ENCODE measurements at regions not wholly inside any gene's neighbourhood (a gene's known extent, or its start where the extent isn't known, plus 50 kb on each side); places are given as distances from the start of the nearest gene placed in this dataset.

DNA sequence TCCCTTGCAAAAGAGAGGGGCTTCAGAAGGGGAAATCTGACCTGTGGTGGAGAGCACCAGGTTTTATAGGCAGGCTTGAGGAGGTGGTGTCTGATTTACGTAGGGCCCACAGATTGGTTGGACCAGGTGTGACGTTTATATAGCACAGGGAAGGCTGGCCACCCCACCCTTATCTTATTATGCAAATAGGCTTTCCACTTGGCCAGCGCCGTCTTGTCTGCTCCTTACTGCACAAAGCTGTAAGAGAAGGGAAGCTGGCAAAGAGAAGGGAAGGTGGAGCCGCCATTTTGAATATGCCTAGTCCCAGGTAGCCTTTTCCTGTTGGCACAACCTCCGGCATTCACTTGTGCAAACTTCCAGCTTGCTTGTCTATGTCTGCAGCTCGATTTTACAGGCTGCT lies 221.4 kb downstream of the GATA3 start:
- H3K36me3 ChIP-seq = no peaks in the 10 kb centered on the region
- no peak overlapping the region for H3K4me3 ChIP-seq
- no peaks in the 10 kb centered on the region for H3F3A ChIP-seq (ENCODE audit: low read depth)
- no peak for DNase-seq (ENCODE audit: low spot score)
- H3K9ac ChIP-seq = no peak overlapping the region
- peak overlapping the region; percentile 9 for H2AFZ ChIP-seq (replicated peaks)
- no peak overlapping the region for H3K27ac ChIP-seq
- TF ChIP-seq, protein P1, sequence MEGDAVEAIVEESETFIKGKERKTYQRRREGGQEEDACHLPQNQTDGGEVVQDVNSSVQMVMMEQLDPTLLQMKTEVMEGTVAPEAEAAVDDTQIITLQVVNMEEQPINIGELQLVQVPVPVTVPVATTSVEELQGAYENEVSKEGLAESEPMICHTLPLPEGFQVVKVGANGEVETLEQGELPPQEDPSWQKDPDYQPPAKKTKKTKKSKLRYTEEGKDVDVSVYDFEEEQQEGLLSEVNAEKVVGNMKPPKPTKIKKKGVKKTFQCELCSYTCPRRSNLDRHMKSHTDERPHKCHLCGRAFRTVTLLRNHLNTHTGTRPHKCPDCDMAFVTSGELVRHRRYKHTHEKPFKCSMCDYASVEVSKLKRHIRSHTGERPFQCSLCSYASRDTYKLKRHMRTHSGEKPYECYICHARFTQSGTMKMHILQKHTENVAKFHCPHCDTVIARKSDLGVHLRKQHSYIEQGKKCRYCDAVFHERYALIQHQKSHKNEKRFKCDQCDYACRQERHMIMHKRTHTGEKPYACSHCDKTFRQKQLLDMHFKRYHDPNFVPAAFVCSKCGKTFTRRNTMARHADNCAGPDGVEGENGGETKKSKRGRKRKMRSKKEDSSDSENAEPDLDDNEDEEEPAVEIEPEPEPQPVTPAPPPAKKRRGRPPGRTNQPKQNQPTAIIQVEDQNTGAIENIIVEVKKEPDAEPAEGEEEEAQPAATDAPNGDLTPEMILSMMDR (IDR thresholded peaks at IDR 0.05) = no peak
- TF ChIP-seq EZH2phosphoT487 (IDR thresholded peaks at IDR 0.05) = no peak
- no peak for TF ChIP-seq EZH2 (IDR thresholded peaks at IDR 0.05)
- Mint-ChIP-seq H3K4me3 (no peak overlapping the region), H3K36me3 (no peaks in the 10 kb centered on the region), H3K4me1 (no peaks in the 10 kb centered on the region), H3K27ac (no peak overlapping the region), H3K9me3 (no peaks in the 10 kb centered on the region), H3K27me3 (ENCODE audit: insufficient read depth, low read depth) (peaks cover 5% of the 10 kb centered on the region)
- H3K79me2 ChIP-seq (ENCODE audit: low read depth) = no peaks in the 10 kb centered on the region
- no peaks in the 10 kb centered on the region for H4K20me1 ChIP-seq (ENCODE audit: low read depth)
- H3K4me1 ChIP-seq = no peaks in the 10 kb centered on the region
- no peak overlapping the region for H3K4me2 ChIP-seq
- H3K9me3 ChIP-seq (ENCODE audit: low read depth) = no peaks in the 10 kb centered on the region
- no peaks in the 10 kb centered on the region for H3K27me3 ChIP-seq

DNA sequence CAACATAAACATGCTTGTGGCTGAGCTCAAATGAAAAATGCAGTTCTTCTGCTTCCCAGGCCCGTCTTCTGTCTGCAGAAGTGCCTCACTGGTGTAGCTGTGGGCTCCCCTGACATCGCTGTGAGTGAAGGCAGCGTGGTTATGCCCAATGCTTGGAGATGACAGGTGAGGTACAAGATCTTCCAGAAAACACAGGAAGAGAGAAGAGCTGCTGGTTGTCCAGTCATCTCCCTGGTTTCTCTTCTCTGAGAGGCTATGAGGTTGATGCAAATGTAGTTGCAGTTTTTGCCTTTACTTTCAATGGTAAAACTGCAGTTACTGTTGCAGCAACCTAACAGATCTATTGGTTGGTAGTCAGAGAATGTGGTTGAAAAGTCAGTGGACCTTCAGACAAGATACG lies 223.6 kb downstream of the GATA3 start:
- TF ChIP-seq EZH2phosphoT487 (IDR thresholded peaks at IDR 0.05) (no peak), EZH2 (IDR thresholded peaks at IDR 0.05) (no peak)
- TF ChIP-seq, protein P1 (IDR thresholded peaks at IDR 0.05) = no peak
- Histone ChIP-seq H3F3A (ENCODE audit: low read depth) (no peaks in the 10 kb centered on the region), H3K27me3 (no peaks in the 10 kb centered on the region), H3K4me3 (no peak overlapping the region), H3K9me3 (ENCODE audit: low read depth) (no peaks in the 10 kb centered on the region), H3K27ac (no peak overlapping the region), H2AFZ (replicated peaks) (no peak overlapping the region), H3K9ac (no peak overlapping the region), H4K20me1 (ENCODE audit: low read depth) (no peaks in the 10 kb centered on the region), H3K79me2 (ENCODE audit: low read depth) (no peaks in the 10 kb centered on the region), H3K4me1 (no peaks in the 10 kb centered on the region), H3K4me2 (no peak overlapping the region), H3K36me3 (no peaks in the 10 kb centered on the region)
- H3K36me3 Mint-ChIP-seq = no peaks in the 10 kb centered on the region
- no peak overlapping the region for H3K4me3 Mint-ChIP-seq
- H3K27me3 Mint-ChIP-seq (ENCODE audit: insufficient read depth, low read depth) = peaks cover under 1% of the 10 kb centered on the region
- H3K9me3 Mint-ChIP-seq = no peaks in the 10 kb centered on the region
- H3K4me1 Mint-ChIP-seq = no peaks in the 10 kb centered on the region
- H3K27ac Mint-ChIP-seq = no peak overlapping the region
- no peak for DNase-seq (ENCODE audit: low spot score)

DNA sequence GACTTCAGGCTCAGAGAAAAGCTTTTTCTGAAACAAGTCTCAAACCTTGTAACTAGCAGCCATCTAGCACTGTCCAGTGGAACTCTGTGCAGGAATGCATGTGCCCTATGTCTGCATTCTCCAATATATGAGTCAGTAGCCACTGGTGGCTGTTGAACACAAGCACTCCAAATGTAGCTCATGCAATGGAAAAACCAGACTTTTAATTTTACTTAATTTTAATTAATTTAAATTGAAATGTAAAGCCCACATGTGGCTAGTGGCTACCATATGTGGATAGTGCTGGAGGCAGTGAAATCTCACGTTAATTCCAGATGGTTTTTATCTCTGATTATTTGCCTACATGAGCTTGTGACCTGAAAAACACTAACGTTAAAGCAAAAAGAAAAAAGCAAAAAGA lies 225.1 kb downstream of the GATA3 start:
- H3K36me3 Mint-ChIP-seq = no peaks in the 10 kb centered on the region
- Histone ChIP-seq H3K27me3 (no peaks in the 10 kb centered on the region), H2AFZ (replicated peaks) (no peak overlapping the region), H3K4me2 (no peak overlapping the region), H3K9ac (no peak overlapping the region), H3K36me3 (no peaks in the 10 kb centered on the region), H4K20me1 (ENCODE audit: low read depth) (no peaks in the 10 kb centered on the region), H3K4me3 (no peak overlapping the region), H3K79me2 (ENCODE audit: low read depth) (no peaks in the 10 kb centered on the region), H3K4me1 (no peaks in the 10 kb centered on the region), H3F3A (ENCODE audit: low read depth) (no peaks in the 10 kb centered on the region), H3K27ac (no peak overlapping the region), H3K9me3 (ENCODE audit: low read depth) (no peaks in the 10 kb centered on the region)
- no peak overlapping the region for H3K27ac Mint-ChIP-seq
- TF ChIP-seq EZH2 (IDR thresholded peaks at IDR 0.05) (no peak), EZH2phosphoT487 (IDR thresholded peaks at IDR 0.05) (no peak)
- TF ChIP-seq, protein P1 (IDR thresholded peaks at IDR 0.05) = no peak
- no peak for DNase-seq (ENCODE audit: low spot score)
- H3K9me3 Mint-ChIP-seq = no peaks in the 10 kb centered on the region
- no peaks in the 10 kb centered on the region for H3K27me3 Mint-ChIP-seq (ENCODE audit: insufficient read depth, low read depth)
- H3K4me3 Mint-ChIP-seq = no peak overlapping the region
- H3K4me1 Mint-ChIP-seq = no peaks in the 10 kb centered on the region

DNA sequence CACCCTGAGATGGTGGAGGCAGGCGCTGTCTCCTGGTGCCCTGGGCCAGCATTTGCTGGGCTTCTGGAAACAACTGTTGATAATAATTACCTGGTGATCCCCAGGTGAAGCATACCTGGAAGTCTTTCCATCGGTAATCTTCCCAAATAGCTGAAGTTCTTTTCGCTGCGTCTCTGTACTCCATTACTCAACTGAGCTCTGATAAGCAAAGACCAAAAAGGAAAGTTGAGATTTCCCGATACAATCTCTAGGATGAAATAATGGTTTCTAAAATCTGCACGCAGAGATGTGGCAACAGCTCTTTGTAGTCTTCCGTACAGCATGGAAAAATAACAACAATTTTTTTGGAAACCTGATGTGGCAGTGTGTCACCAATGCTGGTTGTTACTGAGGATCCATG lies 226.5 kb downstream of the GATA3 start:
- Mint-ChIP-seq H3K27me3 (ENCODE audit: insufficient read depth, low read depth) (no peaks in the 10 kb centered on the region), H3K4me3 (no peak overlapping the region), H3K4me1 (no peaks in the 10 kb centered on the region), H3K27ac (no peak overlapping the region), H3K36me3 (no peaks in the 10 kb centered on the region), H3K9me3 (no peaks in the 10 kb centered on the region)
- no peaks in the 10 kb centered on the region for H3K27me3 ChIP-seq
- no peak for DNase-seq (ENCODE audit: low spot score)
- no peaks in the 10 kb centered on the region for H3K4me1 ChIP-seq
- no peak overlapping the region for H3K4me2 ChIP-seq
- TF ChIP-seq EZH2phosphoT487 (IDR thresholded peaks at IDR 0.05) (no peak), EZH2 (IDR thresholded peaks at IDR 0.05) (no peak)
- TF ChIP-seq, protein P1 (IDR thresholded peaks at IDR 0.05) = no peak
- no peaks in the 10 kb centered on the region for H3F3A ChIP-seq (ENCODE audit: low read depth)
- no peaks in the 10 kb centered on the region for H3K79me2 ChIP-seq (ENCODE audit: low read depth)
- no peak overlapping the region for H3K9ac ChIP-seq
- H3K27ac ChIP-seq = no peak overlapping the region
- no peak overlapping the region for H3K4me3 ChIP-seq
- H4K20me1 ChIP-seq (ENCODE audit: low read depth) = no peaks in the 10 kb centered on the region
- H3K9me3 ChIP-seq (ENCODE audit: low read depth) = no peaks in the 10 kb centered on the region
- H2AFZ ChIP-seq (replicated peaks) = no peak overlapping the region
- H3K36me3 ChIP-seq = no peaks in the 10 kb centered on the region

Measured in neural progenitor cell (in vitro differentiated cells).